H9 (cell line): ENCODE measurements at regions not wholly inside any gene's neighbourhood (a gene's known extent, or its start where the extent isn't known, plus 50 kb on each side); places are given as distances from the start of the nearest gene placed in this dataset.

ENCODE experiments used
- DNase-seq: peaks from one replicate; pipeline ENCODE4 v3.0.0-alpha.2; 2017
- H2AFZ ChIP-seq: one replicate; pipeline ENCODE4 v1.6.1; 2013; ENCODE audit warnings: mild to moderate bottlenecking, low read length, control low read depth, moderate library complexity
- H2AK5ac ChIP-seq: 2 replicates; pipeline ENCODE4 v1.6.1; 2013; ENCODE audit warnings: low read length, control low read depth, mixed read lengths; ENCODE audit not compliant: insufficient read length
- H2BK120ac ChIP-seq: one replicate; pipeline ENCODE4 v1.6.1; 2013; ENCODE audit warnings: low read depth, mild to moderate bottlenecking, low read length, control low read depth, inconsistent platforms; ENCODE audit not compliant: poor library complexity, severe bottlenecking
- H2BK12ac ChIP-seq: 2 replicates; pipeline ENCODE4 v1.6.1; 2013; ENCODE audit warnings: low read length, control low read depth, mixed read lengths, low read depth; ENCODE audit not compliant: insufficient read length
- H2BK15ac ChIP-seq: 2 replicates; pipeline ENCODE4 v1.6.1; 2013; ENCODE audit warnings: low read depth, low read length, control low read depth
- H2BK20ac ChIP-seq: one replicate; pipeline ENCODE4 v1.6.1; 2013; ENCODE audit warnings: low read depth, mild to moderate bottlenecking, low read length, control low read depth, inconsistent platforms; ENCODE audit not compliant: poor library complexity, severe bottlenecking
- H2BK5ac ChIP-seq: 2 replicates; pipeline ENCODE4 v1.6.1; 2013; ENCODE audit warnings: low read length, control low read depth, mixed read lengths; ENCODE audit not compliant: insufficient read length
- H3K14ac ChIP-seq: 2 replicates; pipeline ENCODE4 v1.6.1; 2013; ENCODE audit warnings: low read length, control low read depth; ENCODE audit not compliant: insufficient read depth
- H3K18ac ChIP-seq: 2 replicates; pipeline ENCODE4 v1.6.1; 2013; ENCODE audit warnings: low read depth, mild to moderate bottlenecking, mixed read lengths, low read length, control low read depth; ENCODE audit not compliant: insufficient read length
- H3K23ac ChIP-seq: 2 replicates; pipeline ENCODE4 v1.6.1; 2013; ENCODE audit warnings: low read length, control low read depth, mixed read lengths, low read depth; ENCODE audit not compliant: insufficient read length
- H3K23me2 ChIP-seq: 2 replicates; pipeline ENCODE4 v1.6.1; 2013; ENCODE audit warnings: low read depth, mild to moderate bottlenecking, mixed read lengths, low read length, control low read depth; ENCODE audit not compliant: insufficient read length, poor library complexity, severe bottlenecking
- H3K27ac ChIP-seq: 2 replicates; pipeline ENCODE4 v1.5.1; 2013; ENCODE audit warnings: low read length, control low read depth, mixed read lengths, low read depth; ENCODE audit not compliant: insufficient read length
- H3K27me3 ChIP-seq: 2 replicates; pipeline ENCODE4 v1.6.1; 2013; ENCODE audit warnings: low read length, control low read depth, inconsistent platforms; ENCODE audit not compliant: insufficient read depth
- H3K4ac ChIP-seq: 2 replicates; pipeline ENCODE4 v1.6.1; 2013; ENCODE audit warnings: low read depth, mild to moderate bottlenecking, control low read depth, inconsistent platforms, low read length, moderate library complexity
- H3K4me1 ChIP-seq: 2 replicates; pipeline ENCODE4 v1.6.1; 2013; ENCODE audit warnings: low read length, control low read depth, inconsistent platforms; ENCODE audit not compliant: insufficient read depth
- H3K4me2 ChIP-seq: 2 replicates; pipeline ENCODE4 v1.6.1; 2013; ENCODE audit warnings: low read length, control low read depth, mixed read lengths; ENCODE audit not compliant: insufficient read length, insufficient read depth
- H3K56ac ChIP-seq: 2 replicates; pipeline ENCODE4 v1.6.1; 2013; ENCODE audit warnings: low read depth, mild to moderate bottlenecking, mixed read lengths, low read length, control low read depth; ENCODE audit not compliant: insufficient read length
- H3K79me1 ChIP-seq: 2 replicates; pipeline ENCODE4 v1.6.1; 2013; ENCODE audit warnings: low read depth, mild to moderate bottlenecking, moderate library complexity, low read length, control low read depth, inconsistent platforms; ENCODE audit not compliant: insufficient read depth, poor library complexity, severe bottlenecking
- H3K79me2 ChIP-seq: 2 replicates; pipeline ENCODE4 v1.6.1; 2013; ENCODE audit warnings: low read length, control low read depth, inconsistent platforms; ENCODE audit not compliant: insufficient read depth
- H3K9ac ChIP-seq: 2 replicates; pipeline ENCODE4 v1.6.1; 2013; ENCODE audit warnings: low read length, control low read depth, mixed read lengths; ENCODE audit not compliant: insufficient read length; ENCODE audit errors: extremely low read depth
- H3K9me3 ChIP-seq: one replicate; pipeline ENCODE4 v1.6.1; 2013; ENCODE audit warnings: low read depth, low read length, inconsistent platforms; ENCODE audit not compliant: control insufficient read depth
- H3T11ph ChIP-seq: one replicate; pipeline ENCODE4 v1.6.1; 2013; ENCODE audit warnings: mild to moderate bottlenecking, low read length, control low read depth, inconsistent platforms
- H4K20me1 ChIP-seq: one replicate; pipeline ENCODE4 v1.6.1; 2013; ENCODE audit not compliant: control insufficient read depth, insufficient read length, insufficient read depth
- H4K5ac ChIP-seq: 2 replicates; pipeline ENCODE4 v1.6.1; 2013; ENCODE audit warnings: low read depth, mild to moderate bottlenecking, mixed read lengths, low read length, control low read depth; ENCODE audit not compliant: insufficient read length
- H4K8ac ChIP-seq: replicated peaks from 2 replicates; pipeline ENCODE4 v1.6.1; 2013; ENCODE audit warnings: low read length, control low read depth, mixed read lengths, low read depth; ENCODE audit not compliant: insufficient read length
- H4K91ac ChIP-seq: 2 replicates; pipeline ENCODE4 v1.6.1; 2013; ENCODE audit warnings: low read depth, mild to moderate bottlenecking, moderate library complexity, mixed read lengths, low read length, control low read depth; ENCODE audit not compliant: insufficient read length
- H3K27ac Mint-ChIP-seq, 3 experiments: 2 replicates in 2 of 3; 3 replicates in 1 of 3; pipeline ENCODE4 v1.8.0; 2020 to 2021; ENCODE audit warnings: mixed read lengths in 3 of 3, mild to moderate bottlenecking in 1 of 3, moderate library complexity in 1 of 3
- H3K27me3 Mint-ChIP-seq: 2 replicates; pipeline ENCODE4 v1.8.0; 2021; ENCODE audit warnings: low read depth, mild to moderate bottlenecking, moderate library complexity, mixed read lengths
- H3K36me3 Mint-ChIP-seq, 3 experiments: 2 replicates in 2 of 3; 3 replicates in 1 of 3; pipeline ENCODE4 v1.8.0; 2020 to 2021; ENCODE audit warnings: low read depth in 3 of 3, mixed read lengths in 3 of 3; ENCODE audit not compliant: insufficient read depth in 1 of 3
- H3K4me1 Mint-ChIP-seq, 2 experiments: 2 replicates each; pipeline ENCODE4 v1.8.0; 2020; ENCODE audit warnings: mixed read lengths in 2 of 2
- H3K4me3 Mint-ChIP-seq, 2 experiments: 2 replicates in 1 of 2; 3 replicates in 1 of 2; pipeline ENCODE4 v1.8.0; 2020 to 2021; ENCODE audit warnings: mild to moderate bottlenecking in 2 of 2, mixed read lengths in 2 of 2, moderate library complexity in 1 of 2
- H3K9me3 Mint-ChIP-seq, 2 experiments: 2 replicates in 1 of 2; 3 replicates in 1 of 2; pipeline ENCODE4 v1.8.0; 2020; ENCODE audit warnings: mild to moderate bottlenecking in 2 of 2, mixed read lengths in 2 of 2, moderate library complexity in 1 of 2
- CTCF ChIP-seq: fragments of 200-600 bp; sonication (generic); conservative IDR thresholded peaks from 3 replicates; pipeline ENCODE4 v1.8.0; 2021; ENCODE audit warnings: antibody characterized with exemption, mild to moderate bottlenecking
- WGBS: extraction: QIAGEN DNeasy Blood & Tissue Kit; methylation state at CpG from one replicate; pipeline ENCODE4 v1.1.7; 2013; ENCODE audit warnings: missing lambda C conversion rate, low lambda C conversion rate, mixed read lengths; ENCODE audit not compliant: insufficient read length; ENCODE audit errors: extremely low coverage; 5-methylcytosine and 5-hydroxymethylcytosine counted together

GRCh38 chr5:98578438-98578837, 195.0 kb upstream of the RGMB start:
- Histone ChIP-seq H3K4me2 (no peak overlapping the region), H3K27me3 (no peaks in the 10 kb centered on the region), H3K9ac (no peak overlapping the region), H3K9me3 (no peaks in the 10 kb centered on the region), H3K79me1 (no peaks in the 10 kb centered on the region), H3K79me2 (no peaks in the 10 kb centered on the region), H4K91ac (no peak overlapping the region), H2BK5ac (no peak overlapping the region), H2BK15ac (no peak overlapping the region), H4K20me1 (no peaks in the 10 kb centered on the region), H3K27ac (no peak overlapping the region), H3K23me2 (no peaks in the 10 kb centered on the region), H3K14ac (no peak overlapping the region), H3K18ac (no peak overlapping the region), H4K5ac (no peak overlapping the region), H3K4ac (no peak overlapping the region), H2BK20ac (no peak overlapping the region), H2AK5ac (no peak overlapping the region), H4K8ac (no peak overlapping the region), H3K56ac (no peak overlapping the region), H3K23ac (no peak overlapping the region), H3K4me1 (no peaks in the 10 kb centered on the region), H2AFZ (no peak overlapping the region), H3T11ph (no peak overlapping the region), H2BK12ac (no peak overlapping the region), H2BK120ac (no peak overlapping the region)
- WGBS: no CpG with 5 or more reads among the region's 1 CpG
- Mint-ChIP-seq H3K9me3 (no peaks in the 10 kb centered on the region), H3K4me1 (no peaks in the 10 kb centered on the region), H3K27ac (no peak overlapping the region), H3K27me3 (no peaks in the 10 kb centered on the region), H3K4me3 (no peak overlapping the region), H3K36me3 (no peaks in the 10 kb centered on the region)
- DNase-seq: no peak
- no peak for TF ChIP-seq CTCF
